ENCODE measurements at regions not wholly inside any gene's neighbourhood (a gene's known extent, or its start where the extent isn't known, plus 50 kb on each side); places are given as distances from the start of the nearest gene placed in this dataset.

DNA sequence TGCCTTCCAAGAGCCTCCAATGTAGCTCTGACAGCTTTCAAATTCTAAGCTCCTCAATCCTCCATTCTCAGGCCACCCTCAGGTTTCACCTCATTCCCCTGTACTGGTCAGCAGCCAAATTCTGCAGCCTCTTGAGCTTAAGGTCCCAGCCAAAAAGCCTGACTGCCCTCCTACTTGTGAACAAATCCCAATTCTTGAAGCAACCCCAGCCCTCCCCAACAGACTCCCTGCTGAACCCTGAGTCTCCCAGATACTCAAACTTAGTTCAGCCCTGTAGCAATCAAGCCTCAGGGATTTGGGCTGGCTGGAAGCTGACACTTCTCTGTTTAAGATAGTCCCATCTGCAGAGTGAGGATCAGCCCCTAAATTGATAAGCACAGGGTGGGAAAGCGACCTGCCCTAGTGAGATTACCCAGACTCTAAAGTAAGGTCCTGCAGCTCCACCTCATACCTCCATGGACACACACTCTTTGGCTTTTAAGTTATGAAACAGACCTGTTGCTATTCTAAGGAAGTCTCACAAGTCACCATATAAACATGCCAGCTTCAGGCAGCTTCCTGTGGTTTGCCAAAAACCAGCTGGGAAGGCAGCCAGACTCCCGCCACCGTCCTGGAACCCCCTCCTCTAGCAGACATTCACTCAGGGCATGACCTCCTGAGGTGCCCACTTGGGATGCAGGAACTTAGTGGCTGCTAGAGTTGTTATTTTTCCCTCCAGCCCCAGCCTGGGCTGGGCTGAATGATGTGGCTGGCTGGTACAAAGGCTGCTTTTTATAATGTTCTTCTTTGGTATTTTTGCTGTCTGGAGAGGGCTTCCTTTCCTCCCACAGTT, 82.5 kb upstream of the PICALM start:
- Histone ChIP-seq H3K27me3 (ENCODE audit: control insufficient read depth in 4 of 4, insufficient read depth in 4 of 4, low read length in 3 of 4) (no peaks in the 10 kb centered on the region), H3K9ac (ENCODE audit: low read depth in 1 of 2, low read length in 2 of 2) (no peak overlapping the region), H3K36me3 (ENCODE audit: control insufficient read depth in 4 of 4, insufficient read depth in 3 of 4, low read depth in 1 of 4, low read length in 3 of 4) (no peaks in the 10 kb centered on the region), H3K4me1 (ENCODE audit: control insufficient read depth in 4 of 4, insufficient read depth in 4 of 4, low read length in 3 of 4) (peaks cover 6 to 28% (median 19%) of the 10 kb centered on the region in 4 donors), H3K9me3 (ENCODE audit: control insufficient read depth in 4 of 4, low read length in 3 of 4) (no peaks in the 10 kb centered on the region), H3K4me3 (ENCODE audit: low read depth in 1 of 3, low read length in 3 of 3) (no peak overlapping the region), H3K27ac (ENCODE audit: low read depth in 1 of 2, low read length in 2 of 2) (peak overlapping the region; percentile 14 to 53)
- WGBS, result 27% methylated on average over 3 of the region's 3 CpGs
- DNase-seq (ENCODE audit: low spot score), result peak; percentile 77
- TF ChIP-seq FOXA2 (IDR thresholded peaks at IDR 0.05) (no peak), NR2F2 (IDR thresholded peaks at IDR 0.05) (no peak), FOXA1 (IDR thresholded peaks at IDR 0.05) (no peak), RAD21 (IDR thresholded peaks at IDR 0.05) (no peak), YY1 (IDR thresholded peaks at IDR 0.05) (no peak), GABPA (IDR thresholded peaks at IDR 0.05 in 1 of 2, conservative IDR thresholded peaks at IDR 0.05 in 1 of 2) (no peak), EGR1 (IDR thresholded peaks at IDR 0.05; ENCODE audit: low read depth in 2 of 2) (no peak), RXRA (IDR thresholded peaks at IDR 0.05) (no peak)
- TF ChIP-seq, protein P1, sequence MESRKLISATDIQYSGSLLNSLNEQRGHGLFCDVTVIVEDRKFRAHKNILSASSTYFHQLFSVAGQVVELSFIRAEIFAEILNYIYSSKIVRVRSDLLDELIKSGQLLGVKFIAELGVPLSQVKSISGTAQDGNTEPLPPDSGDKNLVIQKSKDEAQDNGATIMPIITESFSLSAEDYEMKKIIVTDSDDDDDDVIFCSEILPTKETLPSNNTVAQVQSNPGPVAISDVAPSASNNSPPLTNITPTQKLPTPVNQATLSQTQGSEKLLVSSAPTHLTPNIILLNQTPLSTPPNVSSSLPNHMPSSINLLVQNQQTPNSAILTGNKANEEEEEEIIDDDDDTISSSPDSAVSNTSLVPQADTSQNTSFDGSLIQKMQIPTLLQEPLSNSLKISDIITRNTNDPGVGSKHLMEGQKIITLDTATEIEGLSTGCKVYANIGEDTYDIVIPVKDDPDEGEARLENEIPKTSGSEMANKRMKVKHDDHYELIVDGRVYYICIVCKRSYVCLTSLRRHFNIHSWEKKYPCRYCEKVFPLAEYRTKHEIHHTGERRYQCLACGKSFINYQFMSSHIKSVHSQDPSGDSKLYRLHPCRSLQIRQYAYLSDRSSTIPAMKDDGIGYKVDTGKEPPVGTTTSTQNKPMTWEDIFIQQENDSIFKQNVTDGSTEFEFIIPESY (IDR thresholded peaks at IDR 0.05), result no peak
- TF ChIP-seq, protein P2, sequence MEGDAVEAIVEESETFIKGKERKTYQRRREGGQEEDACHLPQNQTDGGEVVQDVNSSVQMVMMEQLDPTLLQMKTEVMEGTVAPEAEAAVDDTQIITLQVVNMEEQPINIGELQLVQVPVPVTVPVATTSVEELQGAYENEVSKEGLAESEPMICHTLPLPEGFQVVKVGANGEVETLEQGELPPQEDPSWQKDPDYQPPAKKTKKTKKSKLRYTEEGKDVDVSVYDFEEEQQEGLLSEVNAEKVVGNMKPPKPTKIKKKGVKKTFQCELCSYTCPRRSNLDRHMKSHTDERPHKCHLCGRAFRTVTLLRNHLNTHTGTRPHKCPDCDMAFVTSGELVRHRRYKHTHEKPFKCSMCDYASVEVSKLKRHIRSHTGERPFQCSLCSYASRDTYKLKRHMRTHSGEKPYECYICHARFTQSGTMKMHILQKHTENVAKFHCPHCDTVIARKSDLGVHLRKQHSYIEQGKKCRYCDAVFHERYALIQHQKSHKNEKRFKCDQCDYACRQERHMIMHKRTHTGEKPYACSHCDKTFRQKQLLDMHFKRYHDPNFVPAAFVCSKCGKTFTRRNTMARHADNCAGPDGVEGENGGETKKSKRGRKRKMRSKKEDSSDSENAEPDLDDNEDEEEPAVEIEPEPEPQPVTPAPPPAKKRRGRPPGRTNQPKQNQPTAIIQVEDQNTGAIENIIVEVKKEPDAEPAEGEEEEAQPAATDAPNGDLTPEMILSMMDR (IDR thresholded peaks at IDR 0.05; ENCODE audit: low read depth, low read length, missing input control), result no peak
- TF ChIP-seq, protein P3, sequence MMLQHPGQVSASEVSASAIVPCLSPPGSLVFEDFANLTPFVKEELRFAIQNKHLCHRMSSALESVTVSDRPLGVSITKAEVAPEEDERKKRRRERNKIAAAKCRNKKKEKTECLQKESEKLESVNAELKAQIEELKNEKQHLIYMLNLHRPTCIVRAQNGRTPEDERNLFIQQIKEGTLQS (IDR thresholded peaks at IDR 0.05), result no peak
- TF ChIP-seq, protein P4, sequence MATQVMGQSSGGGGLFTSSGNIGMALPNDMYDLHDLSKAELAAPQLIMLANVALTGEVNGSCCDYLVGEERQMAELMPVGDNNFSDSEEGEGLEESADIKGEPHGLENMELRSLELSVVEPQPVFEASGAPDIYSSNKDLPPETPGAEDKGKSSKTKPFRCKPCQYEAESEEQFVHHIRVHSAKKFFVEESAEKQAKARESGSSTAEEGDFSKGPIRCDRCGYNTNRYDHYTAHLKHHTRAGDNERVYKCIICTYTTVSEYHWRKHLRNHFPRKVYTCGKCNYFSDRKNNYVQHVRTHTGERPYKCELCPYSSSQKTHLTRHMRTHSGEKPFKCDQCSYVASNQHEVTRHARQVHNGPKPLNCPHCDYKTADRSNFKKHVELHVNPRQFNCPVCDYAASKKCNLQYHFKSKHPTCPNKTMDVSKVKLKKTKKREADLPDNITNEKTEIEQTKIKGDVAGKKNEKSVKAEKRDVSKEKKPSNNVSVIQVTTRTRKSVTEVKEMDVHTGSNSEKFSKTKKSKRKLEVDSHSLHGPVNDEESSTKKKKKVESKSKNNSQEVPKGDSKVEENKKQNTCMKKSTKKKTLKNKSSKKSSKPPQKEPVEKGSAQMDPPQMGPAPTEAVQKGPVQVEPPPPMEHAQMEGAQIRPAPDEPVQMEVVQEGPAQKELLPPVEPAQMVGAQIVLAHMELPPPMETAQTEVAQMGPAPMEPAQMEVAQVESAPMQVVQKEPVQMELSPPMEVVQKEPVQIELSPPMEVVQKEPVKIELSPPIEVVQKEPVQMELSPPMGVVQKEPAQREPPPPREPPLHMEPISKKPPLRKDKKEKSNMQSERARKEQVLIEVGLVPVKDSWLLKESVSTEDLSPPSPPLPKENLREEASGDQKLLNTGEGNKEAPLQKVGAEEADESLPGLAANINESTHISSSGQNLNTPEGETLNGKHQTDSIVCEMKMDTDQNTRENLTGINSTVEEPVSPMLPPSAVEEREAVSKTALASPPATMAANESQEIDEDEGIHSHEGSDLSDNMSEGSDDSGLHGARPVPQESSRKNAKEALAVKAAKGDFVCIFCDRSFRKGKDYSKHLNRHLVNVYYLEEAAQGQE (IDR thresholded peaks at IDR 0.05), result no peak

DNA sequence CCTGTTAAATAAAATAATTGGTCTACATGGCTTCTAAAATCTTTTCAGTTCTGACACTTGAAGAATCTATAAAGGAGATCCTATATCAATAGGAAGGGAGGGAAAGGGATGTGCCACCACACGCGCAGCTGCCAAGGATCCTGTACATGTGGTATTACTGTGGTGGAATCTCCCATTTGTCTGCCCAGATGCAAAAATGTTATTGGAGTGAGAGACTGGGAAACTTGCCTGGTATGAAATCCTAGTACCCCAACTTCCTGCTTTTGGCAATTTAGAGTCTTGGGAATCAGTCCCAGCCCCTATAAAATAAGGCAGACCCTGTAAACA, 81.9 kb upstream of the PICALM start:
- no peaks in the 10 kb centered on the region for H3K27me3 ChIP-seq (ENCODE audit: control insufficient read depth in 4 of 4, insufficient read depth in 4 of 4, low read length in 3 of 4)
- H3K36me3 ChIP-seq (ENCODE audit: control insufficient read depth in 4 of 4, insufficient read depth in 3 of 4, low read depth in 1 of 4, low read length in 3 of 4), result no peaks in the 10 kb centered on the region
- H3K9ac ChIP-seq (ENCODE audit: low read depth in 1 of 2, low read length in 2 of 2), result no peak overlapping the region
- H3K4me1 ChIP-seq (ENCODE audit: control insufficient read depth in 4 of 4, insufficient read depth in 4 of 4, low read length in 3 of 4), result peaks cover 6 to 32% (median 21%) of the 10 kb centered on the region in 4 donors
- no peaks in the 10 kb centered on the region for H3K9me3 ChIP-seq (ENCODE audit: control insufficient read depth in 4 of 4, low read length in 3 of 4)
- no peak overlapping the region for H3K4me3 ChIP-seq (ENCODE audit: low read depth in 1 of 3, low read length in 3 of 3)
- no peak for DNase-seq (ENCODE audit: low spot score)
- peak overlapping the region in 1 of 2 donors; percentile 32 for H3K27ac ChIP-seq (ENCODE audit: low read depth in 1 of 2, low read length in 2 of 2)
- 93% methylated on average over 2 of the region's 2 CpGs for WGBS
- TF ChIP-seq, protein P1 (IDR thresholded peaks at IDR 0.05), result no peak
- TF ChIP-seq, protein P4 (IDR thresholded peaks at IDR 0.05), result no peak
- no peak for TF ChIP-seq GABPA (IDR thresholded peaks at IDR 0.05 in 1 of 2, conservative IDR thresholded peaks at IDR 0.05 in 1 of 2)
- TF ChIP-seq, protein P3 (IDR thresholded peaks at IDR 0.05), result no peak
- no peak for TF ChIP-seq YY1 (IDR thresholded peaks at IDR 0.05)
- TF ChIP-seq HNF4G (IDR thresholded peaks at IDR 0.05), result no peak
- TF ChIP-seq TAF1 (conservative IDR thresholded peaks at IDR 0.05), result no peak
- TF ChIP-seq HNF4A (conservative IDR thresholded peaks at IDR 0.05), result no peak
- no peak for TF ChIP-seq NR2F2 (IDR thresholded peaks at IDR 0.05)
- TF ChIP-seq, protein P5, sequence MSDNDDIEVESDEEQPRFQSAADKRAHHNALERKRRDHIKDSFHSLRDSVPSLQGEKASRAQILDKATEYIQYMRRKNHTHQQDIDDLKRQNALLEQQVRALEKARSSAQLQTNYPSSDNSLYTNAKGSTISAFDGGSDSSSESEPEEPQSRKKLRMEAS (IDR thresholded peaks at IDR 0.05), result no peak
- no peak for TF ChIP-seq FOXA2 (IDR thresholded peaks at IDR 0.05)
- no peak for TF ChIP-seq FOXA1 (IDR thresholded peaks at IDR 0.05)
- TF ChIP-seq RXRA (IDR thresholded peaks at IDR 0.05), result no peak
